ENCODE measurements at regions not wholly inside any gene's neighbourhood (a gene's known extent, or its start where the extent isn't known, plus 50 kb on each side); places are given as distances from the start of the nearest gene placed in this dataset.

- DNase-seq: no peak
- ChIA-PET POLR2A (no interaction called here), CTCF (interaction anchor here (0.7 kb wide), 1 partner anchor 42 kb away, joined by 3 read pairs; no protein-coding TSS in a partner anchor)
Observed at GRCh38 chr1:193581341-193581740, 394.9 kb upstream of the B3GALT2 start.

GRCh38 chr1:193580419-193580818 lies 394.0 kb upstream of the B3GALT2 start:
- ChIA-PET POLR2A (no interaction called here), CTCF (interaction anchor here (0.7 to 0.8 kb wide), 3 partner anchors 42 to 332 kb away, joined by 3 read pairs; no protein-coding TSS in a partner anchor)
- Mint-ChIP-seq H3K4me3 (no peak overlapping the region), H3K4me1 (no peaks in the 10 kb centered on the region), H3K36me3 (ENCODE audit: low read depth) (no peaks in the 10 kb centered on the region), H3K27me3 (no peaks in the 10 kb centered on the region), H3K9me3 (ENCODE audit: low read depth) (peaks cover 9% of the 10 kb centered on the region), H3K27ac (no peak overlapping the region)
- ATAC-seq (no peak), DNase-seq (no peak)
- intact Hi-C loops (cut with DNase I, micrococcal nuclease): no loop called here

More at GRCh38 chr1:193581341-193581740, 394.9 kb upstream of the B3GALT2 start:
- no peak overlapping the region for H3K4me3 Mint-ChIP-seq
- H3K9me3 Mint-ChIP-seq (ENCODE audit: low read depth): peaks cover 9% of the 10 kb centered on the region
- no peak overlapping the region for H3K27ac Mint-ChIP-seq
- H3K36me3 Mint-ChIP-seq (ENCODE audit: low read depth): no peaks in the 10 kb centered on the region
- no peaks in the 10 kb centered on the region for H3K4me1 Mint-ChIP-seq
- H3K27me3 Mint-ChIP-seq: no peaks in the 10 kb centered on the region
- no peak for ATAC-seq
- intact Hi-C loops (cut with DNase I, micrococcal nuclease): no loop called here

- no peak for DNase-seq
- CTCF ChIA-PET: interaction anchor here (1.1 to 1.2 kb wide), 2 partner anchors 9 to 19 kb away, joined by 3 to 4 read pairs; no protein-coding TSS in a partner anchor
- H3K27me3 Mint-ChIP-seq: no peaks in the 10 kb centered on the region
- H3K4me3 Mint-ChIP-seq: no peak overlapping the region
- no peaks in the 10 kb centered on the region for H3K36me3 Mint-ChIP-seq (ENCODE audit: low read depth)
- POLR2A ChIA-PET: no interaction called here
- intact Hi-C loops (cut with DNase I, micrococcal nuclease): no loop called here
- H3K27ac Mint-ChIP-seq: no peak overlapping the region
- no peaks in the 10 kb centered on the region for H3K4me1 Mint-ChIP-seq
- ATAC-seq: no peak
- peaks cover 9% of the 10 kb centered on the region for H3K9me3 Mint-ChIP-seq (ENCODE audit: low read depth)
Observed at GRCh38 chr1:193579323-193579722, 392.9 kb upstream of the B3GALT2 start.

- Mint-ChIP-seq H3K36me3 (ENCODE audit: low read depth) (peaks cover 3% of the 10 kb centered on the region), H3K27ac (no peak overlapping the region), H3K9me3 (ENCODE audit: low read depth) (peaks cover 24% of the 10 kb centered on the region), H3K4me1 (peaks cover 5% of the 10 kb centered on the region), H3K27me3 (no peaks in the 10 kb centered on the region), H3K4me3 (no peak overlapping the region)
- CTCF ChIA-PET: interaction anchor here (0.6 kb wide), 2 partner anchors 14 to 394 kb away, joined by 3 read pairs; no protein-coding TSS in a partner anchor
- no peak for ATAC-seq
- intact Hi-C loops (cut with DNase I, micrococcal nuclease): no loop called here
- POLR2A ChIA-PET: no interaction called here
- no peak for DNase-seq
Observed at GRCh38 chr1:193574913-193575312, 388.5 kb upstream of the B3GALT2 start.

- Mint-ChIP-seq H3K27me3 (no peaks in the 10 kb centered on the region), H3K36me3 (ENCODE audit: low read depth) (peaks cover 3% of the 10 kb centered on the region), H3K4me1 (peaks cover 27% of the 10 kb centered on the region), H3K9me3 (ENCODE audit: low read depth) (peaks cover 32% of the 10 kb centered on the region), H3K4me3 (no peak overlapping the region), H3K27ac (peak overlapping the region; percentile 79)
- POLR2A ChIA-PET: no interaction called here
- ATAC-seq (no peak), DNase-seq (no peak)
- CTCF ChIA-PET: no interaction called here
- intact Hi-C loops (cut with DNase I, micrococcal nuclease): loop anchor here (1.0 to 5.0 kb wide), 2 partner anchors 33 to 153 kb away; no protein-coding TSS in a partner anchor
Observed at GRCh38 chr1:193569983-193570269, 383.5 kb upstream of the B3GALT2 start.

GRCh38 chr1:193569096-193569982 lies 382.9 kb upstream of the B3GALT2 start:
- Mint-ChIP-seq H3K27me3 (no peaks in the 10 kb centered on the region), H3K9me3 (ENCODE audit: low read depth) (peaks cover 32% of the 10 kb centered on the region), H3K36me3 (ENCODE audit: low read depth) (peaks cover 3% of the 10 kb centered on the region), H3K4me1 (peaks cover 27% of the 10 kb centered on the region), H3K4me3 (no peak overlapping the region), H3K27ac (peak overlapping the region; percentile 79)
- ATAC-seq: peak; percentile 92
- intact Hi-C loops (cut with DNase I, micrococcal nuclease): loop anchor here (1.0 to 5.0 kb wide), 2 partner anchors 32 to 152 kb away; no protein-coding TSS in a partner anchor
- ChIA-PET POLR2A (no interaction called here), CTCF (interaction anchor here (0.7 kb wide), 1 partner anchor 44 kb away, joined by 3 read pairs; no protein-coding TSS in a partner anchor)
- no peak for DNase-seq

- Mint-ChIP-seq H3K27me3 (no peaks in the 10 kb centered on the region), H3K36me3 (ENCODE audit: low read depth) (peaks cover 3% of the 10 kb centered on the region), H3K4me1 (peaks cover 27% of the 10 kb centered on the region), H3K9me3 (ENCODE audit: low read depth) (peaks cover 32% of the 10 kb centered on the region), H3K4me3 (peak overlapping the region; percentile 38), H3K27ac (peak overlapping the region; percentile 52)
- no peak for DNase-seq
- no peak for ATAC-seq
- CTCF ChIA-PET: no interaction called here
- POLR2A ChIA-PET: no interaction called here
- intact Hi-C loops (cut with DNase I, micrococcal nuclease): loop anchor here in 1 of 2 experiments (1.0 to 5.0 kb wide), 2 partner anchors 28 to 151 kb away; no protein-coding TSS in a partner anchor
Observed at GRCh38 chr1:193568512-193568911, 382.1 kb upstream of the B3GALT2 start.

- POLR2A ChIA-PET: no interaction called here
- Mint-ChIP-seq H3K4me1 (peaks cover 27% of the 10 kb centered on the region), H3K36me3 (ENCODE audit: low read depth) (peaks cover 3% of the 10 kb centered on the region), H3K27ac (peak overlapping the region; percentile 52), H3K9me3 (ENCODE audit: low read depth) (peaks cover 29% of the 10 kb centered on the region), H3K27me3 (no peaks in the 10 kb centered on the region), H3K4me3 (peak overlapping the region; percentile 38)
- intact Hi-C loops (cut with DNase I, micrococcal nuclease): loop anchor here in 1 of 2 experiments (1.0 to 5.0 kb wide), 2 partner anchors 28 to 151 kb away; no protein-coding TSS in a partner anchor
- DNase-seq: no peak
- CTCF ChIA-PET: no interaction called here
- peak; percentile 43 for ATAC-seq
Observed at GRCh38 chr1:193567937-193568336, 381.5 kb upstream of the B3GALT2 start.

- POLR2A ChIA-PET: no interaction called here
- CTCF ChIA-PET: no interaction called here
- ATAC-seq (no peak), DNase-seq (no peak)
- no peaks in the 10 kb centered on the region for H3K27me3 Mint-ChIP-seq
- peaks cover 3% of the 10 kb centered on the region for H3K36me3 Mint-ChIP-seq (ENCODE audit: low read depth)
- no peak overlapping the region for H3K4me3 Mint-ChIP-seq
- H3K9me3 Mint-ChIP-seq (ENCODE audit: low read depth): peaks cover 19% of the 10 kb centered on the region
- peaks cover 27% of the 10 kb centered on the region for H3K4me1 Mint-ChIP-seq
- no peak overlapping the region for H3K27ac Mint-ChIP-seq
- intact Hi-C loops (cut with DNase I, micrococcal nuclease): loop anchor here in 1 of 2 experiments (5.0 kb wide), 1 partner anchor 149 kb away; no protein-coding TSS in a partner anchor
Observed at GRCh38 chr1:193566735-193567134, 380.3 kb upstream of the B3GALT2 start.

- POLR2A ChIA-PET: no interaction called here
Observed at GRCh38 chr1:193565971-193566577, 379.7 kb upstream of the B3GALT2 start.

GRCh38 chr1:193562121-193562520 lies 375.7 kb upstream of the B3GALT2 start:
- H3K27me3 Mint-ChIP-seq: no peaks in the 10 kb centered on the region
- no peak for DNase-seq
- no peak for ATAC-seq
- no peak overlapping the region for H3K27ac Mint-ChIP-seq
- no peaks in the 10 kb centered on the region for H3K36me3 Mint-ChIP-seq (ENCODE audit: low read depth)
- ChIA-PET CTCF (interaction anchor here (0.6 kb wide), 1 partner anchor 100 kb away, joined by 3 read pairs; no protein-coding TSS in a partner anchor), POLR2A (no interaction called here)
- no peak overlapping the region for H3K4me3 Mint-ChIP-seq
- H3K4me1 Mint-ChIP-seq: peaks cover 11% of the 10 kb centered on the region
- H3K9me3 Mint-ChIP-seq (ENCODE audit: low read depth): no peaks in the 10 kb centered on the region
- intact Hi-C loops (cut with DNase I, micrococcal nuclease): no loop called here

More at GRCh38 chr1:193565971-193566577, 379.7 kb upstream of the B3GALT2 start:
- CTCF ChIA-PET: interaction anchor here (1.1 kb wide), 1 partner anchor 43 kb away, joined by 3 read pairs; no protein-coding TSS in a partner anchor
- Mint-ChIP-seq H3K27me3 (no peaks in the 10 kb centered on the region), H3K4me1 (peaks cover 27% of the 10 kb centered on the region), H3K4me3 (no peak overlapping the region), H3K9me3 (ENCODE audit: low read depth) (peaks cover 12% of the 10 kb centered on the region), H3K27ac (no peak overlapping the region), H3K36me3 (ENCODE audit: low read depth) (no peaks in the 10 kb centered on the region)
- ATAC-seq (no peak), DNase-seq (no peak)
- intact Hi-C loops (cut with DNase I, micrococcal nuclease): loop anchor here in 1 of 2 experiments (5.0 kb wide), 1 partner anchor 149 kb away; no protein-coding TSS in a partner anchor
